Stimulated activated CD4-positive, alpha-beta T cell treated with anti-CD3 and anti-CD28 coated beads, Interleukin-4, amount 100 ng/mL, for 4 hours (primary cell): ENCODE measurements at regions not wholly inside any gene's neighbourhood (a gene's known extent, or its start where the extent isn't known, plus 50 kb on each side); places are given as distances from the start of the nearest gene placed in this dataset.
"Not testable (repeated sequence)": the region's sequence is repeated elsewhere in the genome, so short reads cannot be mapped to it uniquely, and the experiment has no call there.

ENCODE experiments used
- DNase-seq, 2 experiments: peaks; one replicate each; pipeline ENCODE4 v3.0.0-alpha.2; 2020

DNA sequence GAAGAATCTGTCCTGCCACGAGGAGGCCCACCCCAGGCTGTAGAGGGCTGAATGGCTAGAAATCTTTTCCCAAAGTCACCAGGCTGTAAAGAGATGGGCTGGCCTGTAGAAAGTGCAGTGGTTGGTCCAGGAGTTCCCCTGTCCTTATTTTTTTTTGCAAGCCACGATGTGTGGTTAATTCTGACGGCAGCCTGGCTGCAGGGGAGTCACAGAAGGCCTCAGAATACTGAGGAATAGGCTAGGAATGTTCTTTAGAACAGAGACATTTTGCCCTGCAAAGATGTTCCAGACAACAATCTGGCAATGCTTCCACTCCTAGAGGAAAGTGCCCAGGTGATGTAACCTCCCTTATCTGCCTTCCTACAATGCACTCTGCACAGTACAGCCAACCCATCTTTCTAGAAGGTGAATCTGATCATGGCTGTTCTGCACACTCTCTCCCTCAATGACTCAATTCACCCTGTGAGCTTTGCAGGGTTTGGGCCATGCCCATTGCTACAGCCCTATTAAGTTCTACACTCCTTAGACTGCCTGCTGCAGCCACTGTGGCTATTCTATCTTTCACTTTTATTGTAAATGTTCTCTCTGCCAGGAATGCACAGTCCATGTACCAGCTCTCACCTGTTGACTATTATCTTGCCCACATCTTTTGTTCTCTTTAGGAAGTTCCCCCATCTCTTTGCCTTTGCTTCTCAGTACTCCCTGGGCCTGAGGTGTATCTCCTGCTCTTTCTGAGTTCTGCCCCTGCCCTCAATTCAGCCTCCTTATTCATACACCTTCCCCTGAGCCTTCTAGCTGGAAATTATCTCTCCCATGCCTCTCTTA, 377.8 kb upstream of the CLINT1 start:
- no peak for DNase-seq

DNA sequence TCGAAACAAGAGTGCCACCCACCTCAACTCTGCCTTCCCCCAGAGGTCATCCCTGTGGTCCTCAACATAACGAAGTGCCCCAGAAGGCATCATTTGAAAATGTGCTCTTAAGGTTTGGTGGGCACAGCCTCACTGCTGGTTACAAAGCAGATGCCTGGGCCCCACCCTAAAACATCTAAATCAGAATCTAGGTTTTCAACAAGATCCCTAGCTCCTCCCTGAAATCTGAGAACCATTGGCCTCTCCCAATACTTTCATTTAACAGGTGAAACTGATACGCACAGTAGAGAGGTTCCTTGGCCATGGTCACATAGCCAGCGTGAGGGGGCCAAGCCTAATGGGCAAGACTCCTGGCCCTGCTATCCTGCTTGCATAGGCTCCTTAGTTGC, 376.2 kb upstream of the CLINT1 start:
- no peak for DNase-seq

DNA sequence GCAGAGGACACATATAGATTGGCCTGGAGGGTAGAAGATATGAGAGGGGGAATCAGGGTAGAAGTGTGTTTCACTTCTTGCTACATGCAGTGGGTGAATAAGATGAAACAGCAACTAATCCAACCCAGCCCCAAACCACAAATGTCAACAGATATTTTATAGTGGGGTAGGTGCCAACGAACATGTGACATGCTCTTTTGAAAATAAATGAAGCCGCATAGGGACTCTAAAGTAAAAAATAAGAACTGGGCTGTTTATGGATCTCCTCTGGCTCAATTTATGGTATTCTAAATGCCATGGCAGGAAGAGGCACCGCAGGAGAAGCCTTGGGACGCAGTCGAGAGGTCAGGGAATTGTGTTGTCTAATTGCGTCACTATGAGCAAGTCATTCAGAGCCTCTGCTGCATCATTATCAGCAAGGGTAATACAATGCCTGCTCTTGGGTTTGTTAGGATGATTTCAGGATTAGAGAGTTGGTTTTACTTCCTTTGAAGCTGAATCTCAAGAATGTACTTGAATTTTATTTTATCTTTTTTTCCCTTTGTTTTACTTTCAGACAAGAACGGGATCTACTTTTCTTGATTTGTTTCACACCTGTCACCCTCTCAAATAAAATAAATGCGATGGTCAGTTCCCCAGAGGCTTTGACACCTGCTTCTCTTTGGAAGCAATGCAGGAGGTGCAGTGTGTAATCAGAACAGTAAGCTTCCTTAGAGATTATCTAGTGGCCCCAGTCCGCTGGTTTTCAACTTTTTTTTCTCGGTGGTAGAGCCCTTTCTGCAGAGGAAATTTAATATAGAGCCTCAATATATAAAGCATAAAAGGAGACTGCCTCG, 375.6 kb upstream of the CLINT1 start:
- DNase-seq: no peak

DNA sequence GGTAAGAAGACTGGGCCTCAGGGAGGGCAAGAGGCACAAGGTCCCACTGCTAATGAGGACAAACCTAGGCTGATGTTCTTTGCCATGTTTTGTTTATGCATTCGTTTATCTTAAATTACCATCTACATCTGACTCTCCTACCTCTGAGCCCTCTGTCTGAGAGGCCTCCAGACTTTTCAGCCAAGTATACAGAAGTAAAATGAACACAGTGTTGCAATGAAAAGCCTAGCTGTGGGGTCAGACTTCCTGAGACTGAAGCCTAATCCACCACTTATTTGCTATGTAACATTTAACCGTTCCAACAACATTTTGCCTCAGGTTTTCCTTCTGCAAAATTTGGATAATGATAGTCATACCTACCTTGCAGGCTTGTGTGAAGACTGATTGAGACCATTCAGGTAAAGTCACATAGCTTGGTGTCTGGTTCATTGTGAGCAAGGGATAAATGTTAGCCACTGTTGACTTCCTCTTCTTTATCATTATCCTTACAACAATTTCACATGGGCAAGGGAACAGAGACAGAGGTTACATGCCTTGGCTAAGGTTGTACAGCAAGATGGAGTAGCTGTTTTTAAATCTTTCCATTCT, 374.9 kb upstream of the CLINT1 start:
- DNase-seq: no peak

DNA sequence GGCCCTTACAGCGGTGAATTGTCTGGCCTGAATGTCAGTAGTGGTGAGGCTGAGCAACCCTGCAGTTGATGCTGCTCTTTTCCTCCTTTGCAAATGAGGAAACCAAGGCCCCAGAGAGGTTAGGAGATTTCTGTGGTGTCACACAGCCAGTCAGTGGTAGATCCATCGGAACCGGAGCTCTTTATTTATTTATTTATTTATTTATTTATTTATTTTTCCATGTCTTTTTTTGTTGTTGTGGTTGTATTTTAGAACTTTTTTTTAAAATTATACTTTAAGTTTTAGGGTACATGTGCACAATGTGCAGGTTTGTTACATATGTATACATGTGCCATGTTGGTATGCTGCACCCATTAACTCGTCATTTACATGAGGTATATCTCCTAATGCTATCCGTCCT, 368.4 kb upstream of the CLINT1 start:
- DNase-seq: not testable (repeated sequence)

DNA sequence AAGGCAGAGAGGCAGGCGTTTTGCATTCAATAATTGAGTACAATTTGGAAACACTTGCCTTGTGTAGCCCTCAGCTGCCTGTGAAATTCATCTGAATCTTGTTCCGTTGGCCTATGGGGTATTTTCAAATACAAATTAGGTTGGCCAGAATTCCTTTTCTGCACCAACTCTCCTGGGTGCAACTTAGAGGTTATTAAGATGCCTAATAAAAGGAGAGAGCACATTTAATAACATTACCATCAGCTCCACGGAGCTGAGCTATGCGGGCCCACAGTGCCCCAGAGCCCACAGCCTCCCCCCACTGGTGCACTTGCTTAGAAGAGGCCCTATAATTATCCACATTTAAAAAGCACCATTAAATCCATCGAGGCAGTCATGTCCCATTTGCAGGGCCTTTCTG, 367.6 kb upstream of the CLINT1 start:
- DNase-seq: no peak

DNA sequence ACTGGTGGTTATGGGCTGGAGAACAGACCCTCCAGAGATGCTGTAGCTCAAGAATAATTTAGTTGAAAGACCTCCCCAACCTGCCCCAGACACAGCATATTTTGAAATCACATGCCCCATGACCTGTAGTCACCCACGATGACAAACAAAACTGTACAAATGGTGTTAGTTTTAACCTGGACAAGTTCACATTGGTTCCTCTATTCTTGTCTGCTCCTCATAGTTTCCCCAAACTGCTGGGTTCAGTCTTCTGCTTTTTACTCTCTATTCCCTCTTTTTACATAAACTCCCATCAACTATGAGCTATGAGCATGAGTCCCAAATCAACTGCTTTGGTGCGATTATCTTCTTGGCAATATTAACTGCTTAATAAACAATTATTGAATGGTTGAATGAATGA, 365.3 kb upstream of the CLINT1 start:
- no peak for DNase-seq

DNA sequence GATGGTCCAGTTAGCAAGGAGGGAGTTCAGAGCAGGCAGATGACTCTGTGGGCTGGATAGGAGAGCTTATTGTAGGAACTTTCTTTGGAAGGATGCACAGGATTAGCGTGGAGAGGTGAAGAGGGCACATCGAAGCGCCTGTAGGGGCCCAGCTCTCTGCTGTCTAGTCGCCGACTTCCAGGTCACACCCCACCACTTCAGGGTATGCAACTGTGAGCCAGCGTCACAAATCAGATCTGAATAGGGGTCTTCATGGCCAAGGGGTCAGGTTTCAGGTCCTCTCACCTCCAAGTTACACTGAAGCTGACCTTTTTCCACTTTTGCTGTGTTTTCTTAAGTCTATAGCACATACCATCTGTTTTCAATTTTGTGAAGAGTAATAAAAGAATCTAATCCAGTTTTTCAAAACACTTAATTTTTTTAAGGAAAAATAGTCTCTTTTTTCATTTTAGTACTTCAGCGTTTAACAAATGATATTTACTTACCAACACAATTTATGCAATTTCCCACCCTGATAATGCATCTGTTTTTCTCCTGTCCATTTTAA, 364.2 kb upstream of the CLINT1 start:
- no peak for DNase-seq

DNA sequence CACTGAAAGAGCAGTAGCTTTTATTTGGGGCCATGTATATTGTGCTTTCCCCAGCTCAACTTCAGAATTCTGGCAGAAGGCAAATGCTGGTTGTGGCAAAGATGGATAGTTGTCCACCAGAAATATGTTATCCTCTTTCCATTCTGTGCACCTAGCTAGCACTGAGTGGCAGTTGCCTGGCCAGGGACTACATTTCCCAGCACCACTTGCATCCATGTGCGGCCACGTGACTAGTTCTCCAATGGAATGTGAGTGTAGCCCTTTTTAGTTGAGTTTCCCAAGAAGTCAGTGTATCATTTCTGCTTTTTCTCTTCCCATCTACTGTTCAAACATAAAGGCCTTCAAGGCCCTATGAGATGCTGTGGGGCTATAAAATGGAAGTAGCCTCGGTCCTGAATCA, 354.0 kb upstream of the CLINT1 start:
- DNase-seq: no peak

DNA sequence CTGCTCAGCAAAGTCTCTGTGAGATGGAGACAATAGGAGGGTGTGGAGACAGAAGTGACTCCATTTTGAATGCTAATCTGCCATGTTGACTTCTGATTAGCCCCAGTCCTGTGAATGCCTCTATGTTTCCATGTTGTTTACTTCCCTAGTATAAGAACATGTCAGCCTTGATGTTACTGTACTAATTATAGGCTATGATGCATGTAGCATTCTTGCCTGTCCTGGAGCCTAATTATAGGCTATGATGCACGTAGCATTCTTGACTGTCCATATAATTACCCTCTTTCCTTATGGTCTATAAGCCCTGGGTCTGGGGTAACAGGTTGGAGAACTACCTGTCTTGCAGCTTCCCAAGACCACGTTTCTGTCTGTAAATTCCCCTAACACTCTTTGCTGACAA, 353.3 kb upstream of the CLINT1 start:
- DNase-seq: no peak

DNA sequence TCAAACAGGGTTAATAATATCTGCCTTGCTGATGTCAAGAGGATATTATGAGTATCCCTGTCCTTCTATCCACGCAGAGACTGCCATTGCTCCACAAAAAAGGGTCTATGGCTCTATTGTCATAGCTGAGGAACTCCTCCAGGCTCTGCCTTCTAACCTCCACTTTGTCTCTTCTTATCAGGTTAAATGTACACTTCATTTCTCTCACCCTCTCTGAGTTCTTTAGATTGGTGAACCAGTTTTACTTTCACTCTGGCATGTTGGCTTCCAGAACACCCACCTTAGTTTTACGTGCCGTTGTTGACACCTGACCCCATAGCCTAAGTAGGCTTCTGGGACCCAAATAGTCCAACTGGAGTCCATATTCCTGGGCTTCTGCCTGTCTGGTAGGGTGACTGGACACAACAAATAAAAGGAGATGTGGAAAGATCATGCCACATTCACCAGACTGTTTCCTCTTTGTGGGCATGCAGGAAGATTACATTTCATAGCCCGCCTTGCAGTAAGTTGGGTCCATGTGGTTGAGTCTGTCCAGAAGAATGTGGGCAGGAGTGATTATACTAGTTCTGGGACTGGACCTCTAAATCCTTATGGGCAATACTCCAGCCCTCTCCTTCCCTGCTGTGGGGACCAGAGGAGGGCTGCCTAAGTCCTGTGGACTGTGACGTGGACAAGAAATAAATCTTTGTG, 350.4 kb upstream of the CLINT1 start:
- no peak for DNase-seq

DNA sequence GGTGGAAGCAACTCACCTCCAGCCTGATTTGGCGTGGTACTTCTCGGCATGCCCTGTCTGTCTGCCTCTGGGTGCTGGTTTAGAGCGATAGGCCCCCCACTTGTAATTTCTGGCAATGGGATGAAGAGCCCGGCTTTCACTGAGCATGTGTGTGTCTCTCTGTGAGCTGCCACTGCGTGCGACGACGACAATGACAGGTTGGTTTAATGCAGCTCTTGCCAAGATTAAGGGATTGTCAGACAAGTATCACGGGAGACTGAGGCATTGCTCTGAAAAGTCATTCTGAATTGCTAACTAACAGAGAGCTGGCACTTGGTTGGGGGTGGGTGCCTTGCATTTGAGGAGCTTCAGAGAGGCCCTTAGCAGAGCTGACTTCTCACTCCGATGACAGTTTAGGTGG, 348.8 kb upstream of the CLINT1 start:
- DNase-seq: no peak

DNA sequence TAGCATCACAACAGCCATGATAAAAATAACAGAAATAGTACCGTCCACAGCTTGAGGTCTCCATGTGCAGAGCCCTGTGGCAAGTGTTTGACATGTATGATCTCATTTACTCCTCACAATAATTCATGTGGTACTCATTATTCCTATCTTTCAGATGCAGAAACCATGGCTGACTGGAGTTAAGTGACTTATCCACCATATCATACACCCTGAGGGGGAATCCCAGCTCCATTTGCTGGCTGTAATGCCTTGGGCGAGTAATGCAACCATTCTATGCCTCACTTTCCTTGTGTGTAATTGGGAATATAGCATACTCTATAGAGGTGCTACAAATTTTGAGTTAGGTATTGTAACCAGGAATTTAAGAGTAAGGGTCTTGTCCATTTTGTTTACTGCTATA, 347.0 kb upstream of the CLINT1 start:
- no peak for DNase-seq

DNA sequence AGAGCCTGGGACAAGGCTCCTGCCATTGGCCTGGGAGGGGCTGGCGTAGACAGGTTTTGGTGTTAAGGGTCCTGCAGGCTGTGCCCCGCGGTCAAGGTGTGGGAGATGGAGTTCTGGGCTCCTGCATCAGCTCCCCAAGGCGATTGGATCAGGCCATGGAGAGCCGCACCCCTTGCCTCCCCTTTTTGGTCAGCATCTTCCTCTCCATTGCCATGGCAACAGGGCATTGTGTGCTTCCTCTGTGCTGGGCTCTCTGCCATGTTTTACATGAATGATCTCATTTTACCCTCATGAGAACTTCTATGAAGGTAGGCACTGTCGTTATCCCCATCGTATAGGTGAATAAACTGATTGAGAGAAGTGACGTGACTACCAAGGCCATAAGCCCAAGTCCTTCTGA, 344.3 kb upstream of the CLINT1 start:
- no peak for DNase-seq

DNA sequence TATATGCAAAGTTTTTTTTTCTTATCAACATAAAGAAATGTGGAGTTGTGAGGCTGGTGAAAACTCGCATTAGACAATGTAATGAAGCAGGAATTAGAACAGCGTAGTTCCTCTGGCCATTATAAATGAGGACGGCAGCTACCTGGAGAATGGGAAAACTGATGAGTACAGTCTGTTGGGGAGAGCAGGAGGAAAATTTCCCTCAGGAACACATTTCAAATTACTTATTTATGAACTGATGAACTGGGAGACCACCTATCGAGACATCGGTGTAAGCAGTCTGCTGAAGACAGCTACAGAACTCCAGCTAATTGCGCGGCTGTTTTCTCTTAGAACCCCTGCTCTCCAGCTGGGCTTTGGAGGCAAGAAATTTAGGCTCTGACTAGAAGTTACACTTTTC, 343.9 kb upstream of the CLINT1 start:
- DNase-seq: no peak

DNA sequence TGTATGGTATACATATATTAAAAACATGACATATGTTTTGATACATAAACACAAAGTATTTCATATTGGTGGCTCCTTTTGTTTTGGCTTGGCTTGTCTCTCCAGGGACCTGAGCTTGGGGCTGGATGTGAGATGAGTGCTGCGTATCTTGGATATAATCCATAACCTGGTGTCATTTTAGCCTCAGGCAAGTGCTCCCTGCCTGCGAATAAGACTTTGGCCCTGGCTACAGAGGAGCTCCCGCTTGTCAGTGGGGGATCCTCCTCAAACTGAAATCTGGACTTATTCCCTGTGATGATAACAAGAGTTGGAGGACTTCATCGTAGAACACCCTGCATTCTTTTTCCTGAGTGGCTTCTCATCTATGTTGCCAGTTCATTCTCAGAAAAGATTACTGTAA, 341.7 kb upstream of the CLINT1 start:
- no peak for DNase-seq

DNA sequence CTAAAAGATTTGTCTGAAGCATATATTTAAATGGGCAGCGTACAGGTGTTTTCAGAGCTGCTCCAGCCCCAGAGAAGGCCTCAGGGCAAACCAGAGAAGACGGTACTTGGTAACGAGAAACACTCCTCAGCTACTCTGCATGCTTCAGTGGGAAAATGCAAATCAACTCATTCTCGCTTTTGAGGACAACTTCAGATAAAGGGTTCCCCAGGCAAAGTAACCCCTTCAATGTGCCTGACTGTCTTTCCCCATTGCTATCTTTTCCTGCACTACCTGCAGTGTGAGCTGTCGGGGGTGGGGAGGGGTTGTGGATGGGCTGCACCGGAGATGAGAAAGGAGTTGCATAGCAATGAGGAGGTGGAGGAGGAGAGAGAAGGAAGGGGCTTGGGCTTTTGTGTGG, 339.7 kb upstream of the CLINT1 start:
- no peak for DNase-seq

DNA sequence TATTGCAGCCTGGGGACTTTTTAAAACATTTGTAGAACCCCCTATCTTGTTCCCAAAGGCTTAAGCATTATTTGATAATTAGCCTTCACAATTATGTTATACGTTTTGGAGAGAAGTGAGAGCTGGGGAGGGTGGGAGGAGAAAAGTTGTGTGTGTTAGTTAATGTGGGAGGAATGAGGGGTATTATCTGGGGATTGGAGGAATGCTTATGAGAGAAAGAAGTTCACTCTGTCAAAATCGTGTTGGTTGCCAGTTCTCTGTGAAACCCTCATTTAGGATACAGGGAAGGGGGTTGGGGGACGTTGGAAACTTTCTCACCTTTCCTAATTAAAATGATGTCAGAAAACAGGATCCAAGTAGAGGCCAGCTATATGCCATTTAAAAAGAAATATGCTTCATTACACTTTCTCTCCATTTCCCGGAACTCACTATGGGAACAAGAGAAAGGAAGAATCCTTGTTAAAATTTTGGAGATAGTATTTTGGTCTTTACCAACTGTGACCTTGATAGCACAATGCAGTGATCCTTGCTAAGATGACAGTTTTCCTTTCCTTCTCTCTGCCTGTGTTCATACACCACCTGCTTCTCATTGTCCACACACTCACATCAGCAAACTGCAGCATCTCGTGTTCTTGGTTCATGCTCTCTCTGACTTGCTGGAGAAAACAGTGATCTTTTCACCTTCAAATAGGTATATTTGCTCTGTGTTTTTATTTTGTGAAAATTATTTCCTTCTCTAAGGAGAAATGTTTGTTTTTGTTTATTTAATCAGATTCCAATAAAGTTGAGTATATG, 336.7 kb upstream of the CLINT1 start:
- no peak for DNase-seq

DNA sequence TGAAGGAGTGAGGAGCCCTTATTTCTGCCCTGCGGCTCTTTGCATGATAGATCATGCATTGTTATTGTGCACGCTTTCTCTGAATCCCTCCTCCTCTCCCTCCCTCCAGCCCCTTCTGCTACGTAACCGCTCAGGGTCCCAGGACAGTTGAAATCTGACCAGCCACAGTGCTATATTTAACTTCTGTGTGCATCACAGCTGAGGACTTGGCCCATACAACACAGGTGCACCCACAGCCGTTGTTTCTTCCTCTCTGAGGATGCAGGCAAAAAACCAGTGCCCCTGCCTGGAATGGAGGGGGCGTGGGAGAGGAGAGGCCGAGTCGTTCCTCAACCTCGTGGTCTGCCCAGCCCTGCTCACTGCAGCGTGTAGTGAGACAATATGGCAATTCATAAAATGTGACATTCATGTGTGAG, 335.6 kb upstream of the CLINT1 start:
- DNase-seq: no peak

DNA sequence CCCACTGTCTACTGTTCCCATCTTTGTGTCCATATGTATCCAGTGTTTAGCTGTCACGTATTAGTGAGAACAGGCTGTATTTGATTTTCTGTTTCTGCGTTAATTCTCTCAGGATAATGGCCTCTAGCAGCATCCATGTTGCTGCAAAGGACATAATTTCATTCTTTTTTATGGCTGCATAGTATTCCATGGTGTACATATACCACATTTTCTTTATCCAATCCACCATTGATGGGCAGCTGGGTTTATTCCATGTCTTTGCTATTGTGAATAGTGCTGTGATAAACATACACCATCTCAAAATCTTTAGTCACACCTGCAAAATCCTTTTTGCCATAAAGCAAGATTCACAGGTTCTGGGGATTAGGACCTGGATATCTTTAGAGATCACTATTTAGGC, 334.4 kb upstream of the CLINT1 start:
- DNase-seq: not testable (repeated sequence)

DNA sequence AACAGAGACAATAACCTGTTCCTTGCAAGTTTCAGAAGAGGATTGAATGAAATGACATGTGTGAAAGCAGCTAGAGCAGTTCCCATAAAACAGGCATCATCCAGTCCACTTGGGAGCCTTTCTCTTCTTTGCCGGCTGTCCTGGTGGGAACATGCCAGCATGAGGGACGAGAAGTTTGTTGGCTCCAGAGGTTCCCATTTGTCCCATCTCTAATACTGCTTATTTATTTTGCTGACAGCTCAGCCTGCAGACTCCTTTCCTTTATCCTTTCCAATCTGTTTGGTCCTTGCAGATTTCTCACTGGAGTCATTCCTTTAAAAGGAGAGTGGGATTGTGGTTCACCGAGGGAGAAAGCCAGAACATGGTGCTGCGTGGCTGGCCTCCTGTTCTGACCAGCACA, 321.5 kb upstream of the CLINT1 start:
- no peak for DNase-seq

DNA sequence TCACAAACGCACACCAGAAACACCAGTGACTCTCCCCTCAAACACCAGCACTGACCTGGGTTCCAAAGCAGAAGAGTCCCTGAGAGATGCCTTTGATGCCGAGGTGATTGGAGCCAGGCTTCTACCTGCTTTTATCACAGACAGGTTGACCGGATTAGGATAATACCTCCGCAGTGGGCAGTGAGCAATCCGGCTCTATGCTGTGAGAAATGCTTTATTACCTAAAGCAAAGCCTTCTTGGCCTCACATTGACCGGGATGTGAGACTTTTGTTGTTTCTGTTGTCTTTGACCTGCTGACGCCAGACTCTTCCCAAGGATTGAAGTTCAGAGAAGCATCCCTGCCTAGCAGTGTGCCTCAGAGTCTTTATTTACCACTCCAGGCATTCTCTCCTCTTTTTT, 320.3 kb upstream of the CLINT1 start:
- DNase-seq: no peak
